ENCODE measurements at regions not wholly inside any gene's neighbourhood (a gene's known extent, or its start where the extent isn't known, plus 50 kb on each side); places are given as distances from the start of the nearest gene placed in this dataset.

DNA sequence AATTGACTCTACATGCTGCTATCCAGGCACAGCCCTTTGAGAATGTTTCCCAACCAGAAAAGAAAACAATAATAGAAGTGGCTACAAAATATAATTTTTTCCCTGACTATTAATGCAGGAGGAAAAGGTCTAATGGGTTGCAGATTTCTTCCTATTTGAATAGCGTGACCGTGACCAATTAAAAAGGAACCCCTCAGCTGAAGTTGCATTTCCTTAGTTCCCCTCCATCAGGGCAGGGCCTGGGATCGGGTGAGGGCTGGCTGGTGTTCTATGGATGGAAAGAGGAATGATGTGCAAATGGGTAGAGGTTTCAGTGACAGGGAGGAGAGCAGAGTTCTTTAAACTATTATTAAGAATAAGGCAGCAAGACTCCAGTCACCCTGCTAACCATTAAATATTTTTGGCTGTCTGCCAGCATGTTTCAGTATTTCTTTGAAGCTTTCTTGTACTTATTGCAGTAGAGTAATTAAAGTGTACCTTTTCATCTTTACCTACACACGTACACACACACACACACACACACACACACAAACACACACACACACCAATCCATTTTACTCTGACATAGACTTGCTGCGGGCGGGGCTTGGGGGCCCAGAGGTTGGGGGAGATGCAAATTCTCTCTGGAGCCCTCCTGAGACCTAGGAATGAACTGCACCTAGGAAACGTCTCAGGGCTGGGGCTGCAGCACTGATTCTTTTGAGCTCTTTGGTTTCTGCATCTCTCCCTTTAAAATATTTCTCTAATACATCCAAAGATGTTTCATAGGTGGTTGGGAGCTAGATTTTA lies 154.8 kb upstream of the SLC35B3 start:
- TF ChIP-seq, protein P1, sequence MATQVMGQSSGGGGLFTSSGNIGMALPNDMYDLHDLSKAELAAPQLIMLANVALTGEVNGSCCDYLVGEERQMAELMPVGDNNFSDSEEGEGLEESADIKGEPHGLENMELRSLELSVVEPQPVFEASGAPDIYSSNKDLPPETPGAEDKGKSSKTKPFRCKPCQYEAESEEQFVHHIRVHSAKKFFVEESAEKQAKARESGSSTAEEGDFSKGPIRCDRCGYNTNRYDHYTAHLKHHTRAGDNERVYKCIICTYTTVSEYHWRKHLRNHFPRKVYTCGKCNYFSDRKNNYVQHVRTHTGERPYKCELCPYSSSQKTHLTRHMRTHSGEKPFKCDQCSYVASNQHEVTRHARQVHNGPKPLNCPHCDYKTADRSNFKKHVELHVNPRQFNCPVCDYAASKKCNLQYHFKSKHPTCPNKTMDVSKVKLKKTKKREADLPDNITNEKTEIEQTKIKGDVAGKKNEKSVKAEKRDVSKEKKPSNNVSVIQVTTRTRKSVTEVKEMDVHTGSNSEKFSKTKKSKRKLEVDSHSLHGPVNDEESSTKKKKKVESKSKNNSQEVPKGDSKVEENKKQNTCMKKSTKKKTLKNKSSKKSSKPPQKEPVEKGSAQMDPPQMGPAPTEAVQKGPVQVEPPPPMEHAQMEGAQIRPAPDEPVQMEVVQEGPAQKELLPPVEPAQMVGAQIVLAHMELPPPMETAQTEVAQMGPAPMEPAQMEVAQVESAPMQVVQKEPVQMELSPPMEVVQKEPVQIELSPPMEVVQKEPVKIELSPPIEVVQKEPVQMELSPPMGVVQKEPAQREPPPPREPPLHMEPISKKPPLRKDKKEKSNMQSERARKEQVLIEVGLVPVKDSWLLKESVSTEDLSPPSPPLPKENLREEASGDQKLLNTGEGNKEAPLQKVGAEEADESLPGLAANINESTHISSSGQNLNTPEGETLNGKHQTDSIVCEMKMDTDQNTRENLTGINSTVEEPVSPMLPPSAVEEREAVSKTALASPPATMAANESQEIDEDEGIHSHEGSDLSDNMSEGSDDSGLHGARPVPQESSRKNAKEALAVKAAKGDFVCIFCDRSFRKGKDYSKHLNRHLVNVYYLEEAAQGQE (IDR thresholded peaks at IDR 0.05), result no peak
- TF ChIP-seq RAD21 (IDR thresholded peaks at IDR 0.05), result peak in 1 of 2 donors; percentile 56

All from liver (tissue), 2 donors.